ENCODE measurements at regions not wholly inside any gene's neighbourhood (a gene's known extent, or its start where the extent isn't known, plus 50 kb on each side); places are given as distances from the start of the nearest gene placed in this dataset.

DNA sequence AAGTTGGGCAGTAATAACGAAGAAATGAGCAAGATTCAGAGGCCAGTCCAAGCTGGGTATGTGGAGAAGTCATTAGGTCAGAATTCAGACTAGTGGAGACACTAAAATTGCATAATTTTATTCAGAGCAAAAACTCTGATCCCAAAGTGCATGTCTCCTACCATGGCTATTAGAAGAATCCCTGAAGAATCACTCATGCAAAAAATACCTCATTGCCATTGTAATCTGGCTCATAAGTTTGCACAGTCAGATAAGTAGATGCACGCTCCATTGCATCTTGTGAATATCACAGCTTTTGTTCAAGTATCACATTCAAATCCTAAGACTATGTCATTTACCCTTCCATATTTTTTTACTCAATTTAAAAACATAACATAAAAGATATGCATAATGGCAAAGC lies 692.2 kb upstream of the KLHL29 start:
- DNase-seq: no peak

DNA sequence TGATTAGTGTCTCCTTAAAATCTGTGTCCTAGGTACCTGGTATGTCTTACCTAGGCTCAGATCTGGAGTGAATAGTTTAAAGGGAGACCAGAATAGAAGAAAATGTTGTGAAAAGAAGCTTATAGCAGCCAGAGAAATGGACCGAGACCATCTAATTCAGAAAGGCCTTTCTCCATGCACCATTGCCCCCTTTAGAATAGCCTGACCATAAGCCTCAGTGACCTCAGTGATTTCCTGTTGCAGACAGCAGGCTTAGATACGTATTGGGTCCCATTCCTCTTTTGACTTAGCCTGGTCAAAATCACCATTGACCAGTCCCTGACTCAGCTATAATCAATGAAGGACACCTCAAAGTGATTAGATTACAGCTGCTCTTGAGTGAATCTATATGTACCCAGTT lies 690.7 kb upstream of the KLHL29 start:
- DNase-seq: no peak

DNA sequence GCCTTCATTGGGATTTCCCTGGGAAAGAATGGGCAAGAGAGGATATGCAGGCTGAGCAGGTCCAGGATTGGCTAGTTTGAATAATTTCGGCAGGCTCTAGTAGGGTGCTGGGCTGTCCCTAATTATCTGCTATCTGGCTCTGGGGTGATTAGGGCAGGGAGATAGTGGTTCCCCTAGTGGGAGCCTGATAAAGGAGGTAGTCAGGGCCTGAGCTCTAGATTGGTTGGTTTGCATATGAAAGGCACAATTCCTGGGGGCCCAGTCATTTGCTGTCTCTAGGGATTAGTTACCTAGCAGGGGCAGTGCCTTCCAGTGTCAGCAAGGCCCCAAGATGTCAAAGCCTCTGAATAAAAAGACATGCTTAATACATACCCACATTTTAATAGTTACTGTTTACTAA lies 690.1 kb upstream of the KLHL29 start:
- DNase-seq: no peak

DNA sequence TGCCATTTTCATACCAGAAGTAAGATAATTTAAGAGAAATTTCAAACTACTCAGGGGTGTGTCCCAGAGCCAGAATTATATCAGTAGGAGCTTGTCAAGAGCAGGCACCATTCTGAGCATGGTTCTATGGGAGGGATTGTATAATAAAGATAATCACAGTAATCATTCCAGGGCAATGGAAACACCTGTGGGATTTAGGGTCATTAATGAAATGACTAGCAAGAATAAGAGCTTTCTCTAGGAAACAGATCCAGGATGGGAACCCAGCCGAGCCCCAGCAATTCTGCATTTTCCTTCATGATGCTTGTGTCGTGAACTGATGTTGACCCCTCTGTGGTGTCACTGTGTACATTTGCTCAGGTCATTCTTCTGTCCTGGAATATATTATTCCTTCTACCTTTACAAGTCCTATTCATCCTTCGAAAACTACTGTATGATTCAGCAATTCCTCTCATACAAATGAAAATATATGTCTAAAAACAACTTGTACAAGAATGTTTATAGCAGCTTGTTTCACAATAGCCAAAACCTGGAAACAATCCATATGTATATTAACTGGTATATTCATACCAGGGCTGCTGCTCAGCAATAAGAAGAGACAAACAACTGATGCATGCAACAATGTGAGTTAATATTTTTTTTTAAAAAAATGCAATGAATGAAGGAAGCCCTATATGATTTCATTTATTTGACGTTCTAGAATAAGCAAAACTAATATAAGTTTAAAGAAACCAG lies 687.8 kb upstream of the KLHL29 start:
- no peak for DNase-seq

DNA sequence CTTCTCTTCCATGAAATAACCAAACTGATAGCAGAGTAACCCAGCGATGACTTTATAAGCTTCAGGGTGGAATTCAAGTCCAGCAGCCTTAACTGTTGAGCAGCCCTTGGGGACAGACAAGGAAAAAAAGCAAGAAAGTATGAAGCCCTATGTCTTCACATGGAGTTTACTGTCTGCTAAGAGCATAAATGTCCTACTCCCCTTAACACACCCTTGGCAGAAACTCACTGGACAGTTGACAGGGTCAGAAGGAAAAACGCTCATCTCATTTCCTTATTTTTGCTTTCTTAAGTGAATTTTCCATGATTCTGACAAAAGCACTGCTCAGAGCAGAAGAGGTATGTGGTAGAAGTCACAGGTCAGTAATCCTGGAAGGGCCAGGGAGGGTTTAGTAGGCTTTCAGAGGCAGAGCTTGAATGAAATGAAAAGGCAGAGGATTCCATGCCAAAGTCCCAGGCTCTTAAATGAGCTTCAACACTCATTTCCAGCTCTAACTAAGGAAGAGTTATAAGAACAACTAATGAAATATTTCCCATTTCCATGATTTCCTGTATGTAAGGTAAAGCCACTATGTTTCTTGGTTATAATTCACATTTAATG lies 683.3 kb upstream of the KLHL29 start:
- DNase-seq: no peak

DNA sequence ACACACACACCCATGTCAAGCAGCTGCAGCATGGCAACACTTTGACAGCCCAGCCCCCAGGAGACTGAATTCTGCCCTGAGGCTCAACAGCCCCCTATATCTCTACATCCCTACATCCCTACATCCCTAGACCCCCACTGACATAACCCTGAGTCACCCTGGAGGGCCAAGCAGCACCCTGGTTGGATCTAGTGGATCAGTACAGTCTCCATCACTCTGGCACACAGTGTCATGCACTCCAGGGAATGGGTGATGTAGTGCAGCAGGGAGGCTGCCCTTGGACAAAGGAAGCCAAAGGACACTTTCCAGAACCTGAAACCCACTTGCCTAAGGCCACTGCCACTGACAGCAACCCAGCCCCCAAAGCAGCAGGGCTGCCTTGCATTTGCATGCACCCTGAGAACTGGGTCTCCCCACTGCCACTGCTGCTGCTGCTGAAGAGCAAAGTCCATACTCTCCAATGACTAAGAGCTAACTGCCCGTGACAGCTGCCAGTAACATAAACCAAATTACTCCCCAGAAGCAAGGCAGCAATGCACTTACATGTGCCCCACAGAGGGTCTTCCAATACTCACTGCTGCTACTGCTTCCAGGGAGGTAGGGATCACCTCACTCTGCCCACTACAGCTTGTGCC lies 681.6 kb upstream of the KLHL29 start:
- no peak for DNase-seq

DNA sequence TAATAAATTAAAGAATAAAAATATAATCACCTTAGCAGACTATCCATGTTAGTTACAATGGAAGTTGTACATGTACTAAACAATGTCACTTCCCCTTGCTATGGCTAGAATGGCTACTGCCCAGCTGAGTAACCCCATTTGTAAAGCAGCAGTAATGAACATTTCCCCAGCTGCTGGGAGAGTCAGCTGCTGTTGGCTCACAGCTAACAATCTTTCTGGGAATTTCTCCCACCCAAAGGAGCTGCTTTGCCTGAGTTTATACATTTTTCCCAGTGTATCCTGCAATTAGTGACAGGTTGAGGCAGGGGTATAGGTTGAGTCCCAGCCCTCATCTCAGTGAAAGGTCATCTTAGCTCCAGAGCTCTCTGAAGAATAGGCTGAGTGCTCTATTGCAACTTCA lies 665.6 kb upstream of the KLHL29 start:
- no peak for DNase-seq

DNA sequence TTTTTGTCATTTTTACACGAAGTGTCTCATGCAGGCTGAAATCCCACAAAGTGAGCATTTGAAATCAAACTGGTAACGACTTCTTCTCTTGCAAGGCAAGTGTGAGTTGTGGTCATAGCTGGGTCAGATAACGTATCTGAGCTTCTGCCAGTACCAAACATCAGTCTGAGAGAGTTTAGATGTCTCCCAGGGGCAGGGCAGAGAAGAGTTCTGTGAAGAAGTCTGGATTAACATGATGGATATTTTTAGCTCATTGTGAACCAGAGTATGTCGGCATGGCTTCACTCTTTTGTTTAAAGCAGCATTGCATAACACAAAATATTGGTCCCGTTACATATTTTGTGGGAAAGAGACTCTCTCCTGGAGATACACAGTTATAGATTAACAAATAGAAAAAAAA lies 655.5 kb upstream of the KLHL29 start:
- no peak for DNase-seq

DNA sequence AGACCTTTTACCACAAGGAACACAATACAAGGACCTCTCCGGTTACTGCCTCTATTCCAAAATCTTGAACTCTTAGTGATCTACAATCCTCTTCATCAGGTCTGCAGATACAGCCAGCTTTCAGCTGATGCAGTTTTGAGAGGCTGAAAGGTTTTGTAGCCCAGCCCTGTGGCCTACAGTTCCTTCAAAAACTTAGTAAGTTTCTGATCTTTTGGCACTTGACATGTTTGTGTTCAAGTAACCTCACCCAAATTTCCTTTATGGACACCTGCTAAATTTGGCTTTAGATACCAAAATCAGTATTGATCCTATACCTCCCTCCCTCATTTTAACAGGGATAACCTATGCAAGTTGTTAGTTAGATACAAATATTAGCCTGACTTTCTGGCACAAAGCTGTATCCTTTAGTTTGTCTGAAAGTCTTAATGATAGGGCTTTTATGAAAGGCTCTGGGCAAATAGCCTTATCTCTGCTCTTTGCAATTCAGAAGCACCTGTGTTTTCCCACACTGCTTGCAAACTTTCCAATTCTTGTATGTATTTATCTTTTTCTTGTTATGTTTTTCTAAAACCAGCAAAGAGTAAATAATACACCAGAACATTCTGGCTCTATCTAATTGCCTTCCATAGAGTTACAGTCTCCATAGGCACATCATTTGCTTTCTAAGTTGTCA lies 650.5 kb upstream of the KLHL29 start:
- DNase-seq: no peak

DNA sequence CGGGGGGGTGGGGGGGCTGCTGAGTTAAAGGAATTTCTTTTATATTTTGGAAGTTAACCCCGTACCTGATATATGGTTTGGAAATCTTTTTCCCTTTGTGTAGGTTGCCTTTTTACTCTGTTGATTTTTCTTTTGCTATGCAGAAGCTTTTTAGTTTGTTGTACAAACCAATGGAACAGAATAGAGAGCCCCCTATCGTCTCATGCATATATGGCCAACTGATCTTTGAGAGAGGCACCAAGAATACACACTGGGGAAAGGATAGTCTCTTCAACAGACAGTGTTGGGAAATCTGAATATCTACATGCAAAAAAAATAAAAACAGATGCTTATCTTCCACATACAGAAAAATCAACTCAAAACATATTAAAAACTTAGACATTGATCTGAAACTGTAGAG lies 647.8 kb upstream of the KLHL29 start:
- DNase-seq: no peak

DNA sequence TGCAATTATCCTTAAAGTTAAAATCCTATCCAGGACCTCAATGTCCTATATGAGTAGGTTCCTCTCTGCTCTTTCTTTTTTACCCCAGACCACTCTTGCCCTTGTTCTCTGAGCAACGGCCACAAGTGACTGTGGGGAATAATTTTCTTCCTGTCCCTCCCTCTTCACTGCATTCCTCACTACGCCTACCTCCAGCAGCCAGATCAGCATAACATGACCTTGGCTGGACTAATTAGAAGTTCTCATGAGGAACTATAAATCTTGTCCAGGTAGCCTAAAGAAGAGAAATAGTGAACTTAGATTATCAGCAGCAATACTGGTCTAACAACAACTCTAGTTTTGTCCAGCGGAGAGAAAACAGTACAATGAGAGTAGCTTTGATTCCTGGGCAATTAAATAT lies 643.8 kb upstream of the KLHL29 start:
- DNase-seq: no peak

DNA sequence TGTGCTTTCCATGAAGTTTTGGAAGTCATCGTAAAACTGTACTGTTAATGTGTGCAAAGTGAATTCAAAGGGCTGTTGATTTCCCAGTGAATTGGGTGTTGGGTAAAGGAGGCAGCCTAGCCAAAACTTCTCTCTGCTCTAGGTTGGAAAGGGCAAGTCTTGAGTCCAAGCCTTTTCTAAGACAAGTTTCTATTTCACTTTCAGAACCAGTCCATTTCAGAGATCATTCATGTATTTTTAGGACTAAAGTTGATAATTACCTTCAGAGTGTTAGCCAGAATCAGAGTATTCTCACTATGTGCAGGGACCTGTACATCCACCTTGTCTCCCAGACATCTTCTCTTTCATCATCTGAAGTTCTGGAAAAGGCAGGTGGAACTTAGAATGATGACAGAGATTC lies 636.1 kb upstream of the KLHL29 start:
- DNase-seq: no peak

DNA sequence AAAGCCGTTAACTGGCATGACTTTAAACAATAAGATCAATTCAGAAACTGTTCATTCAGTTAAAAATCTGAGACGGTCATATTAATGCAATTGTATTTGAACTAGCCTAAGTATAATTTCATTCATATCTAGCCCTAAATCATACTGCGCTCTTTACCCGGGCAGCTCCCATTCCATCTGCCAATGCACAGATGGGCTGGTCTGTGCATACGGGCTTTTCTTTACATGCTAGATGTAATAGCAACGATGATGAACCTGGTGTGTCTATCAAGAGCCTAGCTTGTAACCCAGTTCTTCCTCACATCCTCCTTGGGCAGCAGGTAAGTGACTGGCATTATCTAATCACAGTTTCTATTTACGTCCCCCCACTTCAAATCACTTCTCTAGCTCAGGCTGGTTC lies 631.5 kb upstream of the KLHL29 start:
- DNase-seq: no peak

DNA sequence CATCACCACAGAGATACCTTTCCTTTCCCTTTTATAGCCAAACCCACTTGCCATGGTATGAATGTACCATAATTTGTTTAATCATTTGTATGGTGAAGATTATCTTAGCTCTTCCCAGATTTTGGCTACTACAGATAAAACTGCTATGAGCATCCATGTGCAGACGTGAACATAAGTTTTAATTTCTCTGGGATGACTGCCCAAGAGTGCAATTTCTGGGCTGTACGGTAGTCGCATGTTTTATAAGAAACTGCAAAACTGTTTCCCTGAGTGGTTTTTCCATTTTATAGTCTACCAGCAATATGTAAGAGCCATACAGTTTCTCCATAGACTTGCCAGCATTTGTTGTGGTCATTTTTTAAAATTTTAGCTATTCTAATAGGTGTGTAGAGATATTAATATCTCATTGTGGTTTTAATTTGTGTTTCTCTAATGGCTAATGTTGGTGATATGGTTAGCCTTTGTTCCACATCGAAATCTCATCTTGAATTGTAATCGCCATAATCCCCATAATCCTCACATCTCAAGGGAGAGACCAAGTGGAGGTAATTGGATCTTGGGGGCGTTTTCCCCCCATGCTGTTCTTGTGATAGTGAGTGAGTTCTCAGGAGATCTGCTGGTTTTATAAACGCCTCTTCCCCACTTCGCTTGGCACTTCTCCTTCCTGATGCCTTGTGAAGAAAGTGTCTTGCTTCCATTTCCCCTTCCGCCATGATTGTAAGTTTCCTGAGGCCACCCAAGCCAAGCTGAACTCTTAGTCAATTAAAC lies 628.5 kb upstream of the KLHL29 start:
- no peak for DNase-seq

DNA sequence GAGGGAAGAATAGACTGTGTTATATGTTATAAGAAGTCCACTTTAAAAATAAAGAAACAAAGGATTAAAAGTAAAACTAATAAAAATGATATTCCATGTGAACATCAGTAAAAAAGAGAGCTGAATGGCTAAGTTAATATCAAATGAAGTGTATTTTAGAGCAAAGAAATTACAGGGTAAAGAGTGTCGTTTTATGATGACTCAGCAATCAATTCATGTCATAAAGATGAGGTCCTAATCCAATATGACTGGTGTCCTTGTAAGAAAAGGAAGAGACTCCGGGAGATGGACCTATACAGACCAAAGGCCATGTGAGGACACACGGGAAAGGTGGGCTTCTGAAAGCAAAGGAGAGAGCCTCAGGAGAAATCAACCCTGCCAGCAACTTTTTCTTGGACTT lies 615.5 kb upstream of the KLHL29 start:
- no peak for DNase-seq

DNA sequence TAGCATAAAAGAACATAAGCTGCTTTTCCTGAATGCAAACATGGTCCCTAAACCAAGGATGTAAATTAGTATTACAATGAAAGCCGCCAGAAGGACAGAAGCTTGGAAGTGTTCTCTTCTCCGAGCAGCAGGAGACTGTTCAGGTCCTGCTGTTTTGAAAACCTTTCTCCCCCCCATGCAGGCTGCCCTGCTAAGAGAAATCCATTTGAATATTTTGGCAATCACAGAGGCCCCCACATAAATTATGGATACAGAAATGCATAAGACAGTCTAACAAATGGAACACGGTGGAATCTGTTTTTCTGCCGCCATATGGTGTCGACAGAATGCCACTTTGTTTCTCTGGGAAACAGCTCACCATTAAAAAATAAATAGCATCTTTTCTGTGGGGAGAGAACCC lies 600.4 kb upstream of the KLHL29 start:
- DNase-seq: no peak

DNA sequence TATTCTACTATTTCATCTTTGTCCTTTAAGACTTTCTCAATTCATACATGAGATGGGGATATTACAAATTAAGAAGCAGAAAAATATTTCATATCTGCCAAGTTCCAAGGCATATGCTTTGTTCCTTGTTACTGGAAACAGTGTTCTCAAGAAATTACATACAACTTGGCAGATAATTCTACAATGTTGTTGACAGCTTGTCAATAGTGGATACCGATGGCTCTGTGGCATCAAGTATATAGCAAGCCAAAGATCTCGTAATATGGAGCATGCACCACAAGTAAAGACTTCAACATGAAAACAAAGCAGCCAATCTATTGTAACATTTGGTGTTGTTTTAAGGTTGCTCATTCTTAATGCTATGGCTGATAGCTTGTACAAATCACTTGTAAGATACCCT lies 598.2 kb upstream of the KLHL29 start:
- DNase-seq: no peak

DNA sequence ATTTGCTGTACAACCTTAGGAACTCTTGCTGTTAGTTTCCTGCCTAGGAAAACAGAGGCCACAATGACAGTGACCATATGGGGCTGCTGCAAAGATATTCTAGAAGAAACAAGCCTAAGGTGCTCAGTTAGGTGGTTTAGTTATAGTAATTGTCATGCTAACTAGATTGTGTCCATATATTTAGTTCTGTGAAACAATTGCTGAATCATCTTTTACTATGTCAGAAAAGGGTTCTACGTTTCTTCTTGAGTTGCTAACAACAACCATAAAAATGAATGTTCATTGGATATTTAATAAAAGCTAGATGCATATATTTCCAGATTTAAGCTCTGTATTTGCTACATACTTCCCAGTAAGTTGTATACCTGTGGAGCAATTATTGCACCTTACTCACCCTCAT lies 597.2 kb upstream of the KLHL29 start:
- no peak for DNase-seq

DNA sequence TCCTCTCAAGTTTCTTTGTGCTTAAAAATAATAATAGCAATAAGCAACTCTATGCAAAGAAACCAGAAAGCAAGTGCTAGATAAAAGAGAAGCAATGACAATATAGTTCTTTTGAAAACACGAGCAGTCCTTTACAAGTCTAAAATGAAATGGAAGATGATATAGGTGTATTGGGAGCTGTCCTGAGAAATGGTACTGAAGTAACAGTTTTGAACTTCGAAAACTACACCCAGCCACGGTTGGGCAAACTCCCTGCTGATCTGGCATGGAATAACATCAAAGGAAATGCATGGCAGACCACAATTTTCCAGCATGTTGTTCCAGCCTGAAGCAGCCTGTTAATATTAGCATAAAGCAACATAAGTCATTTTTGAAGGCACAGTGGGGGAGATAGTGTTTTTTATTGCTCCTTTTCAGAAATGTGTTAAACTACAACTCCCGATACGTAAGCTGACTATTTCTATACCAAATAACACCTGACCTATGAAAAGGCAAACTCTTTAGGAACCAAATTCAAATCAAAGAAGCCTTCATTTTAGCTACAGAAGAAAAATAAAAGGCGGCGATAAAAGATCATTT lies 596.1 kb upstream of the KLHL29 start:
- DNase-seq: no peak

DNA sequence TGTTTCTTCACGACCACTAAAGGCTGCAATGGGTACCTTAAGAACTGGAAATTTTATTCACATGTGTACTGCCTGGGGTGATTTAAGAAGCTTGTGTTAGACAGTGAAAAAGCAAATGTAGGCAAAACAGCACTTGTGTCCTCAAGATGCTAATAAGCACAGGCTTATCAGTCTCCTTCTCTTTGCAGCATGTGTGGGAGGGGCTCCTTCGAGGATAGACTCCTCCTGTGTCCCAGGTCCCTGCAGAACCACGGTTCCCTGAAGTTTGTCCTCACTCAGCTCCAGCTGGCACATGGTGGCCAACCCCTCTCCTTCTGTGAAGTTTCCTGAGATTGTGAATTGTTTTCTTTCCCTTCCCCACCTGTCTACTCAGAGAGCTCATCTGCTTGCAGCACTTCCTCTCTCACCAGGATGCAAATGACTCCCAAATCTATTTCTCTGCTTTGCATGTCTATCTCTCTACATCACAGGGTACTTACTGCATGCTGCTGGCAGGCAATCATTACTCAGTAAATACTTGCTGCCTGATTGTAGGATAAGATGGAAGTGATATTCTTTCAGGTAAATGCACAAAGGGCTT lies 589.6 kb upstream of the KLHL29 start:
- no peak for DNase-seq

DNA sequence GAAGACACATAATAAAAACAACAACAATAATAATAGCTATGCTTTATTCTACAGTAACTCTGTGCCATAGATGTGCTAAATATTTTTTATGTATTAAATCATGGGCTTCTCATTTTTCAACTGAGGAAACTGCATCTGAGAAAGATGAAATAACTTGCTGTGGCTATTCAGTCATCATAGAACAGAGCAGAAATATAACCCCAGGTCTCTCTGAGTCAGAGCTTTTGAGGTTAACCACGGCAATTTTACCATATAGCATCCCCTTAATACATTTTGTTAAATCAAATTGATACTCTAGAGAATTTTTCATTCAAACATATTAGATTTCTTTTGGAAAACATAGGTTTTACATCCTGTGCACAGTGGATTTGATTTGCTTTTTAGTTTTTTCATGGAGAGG lies 586.6 kb upstream of the KLHL29 start:
- no peak for DNase-seq

DNA sequence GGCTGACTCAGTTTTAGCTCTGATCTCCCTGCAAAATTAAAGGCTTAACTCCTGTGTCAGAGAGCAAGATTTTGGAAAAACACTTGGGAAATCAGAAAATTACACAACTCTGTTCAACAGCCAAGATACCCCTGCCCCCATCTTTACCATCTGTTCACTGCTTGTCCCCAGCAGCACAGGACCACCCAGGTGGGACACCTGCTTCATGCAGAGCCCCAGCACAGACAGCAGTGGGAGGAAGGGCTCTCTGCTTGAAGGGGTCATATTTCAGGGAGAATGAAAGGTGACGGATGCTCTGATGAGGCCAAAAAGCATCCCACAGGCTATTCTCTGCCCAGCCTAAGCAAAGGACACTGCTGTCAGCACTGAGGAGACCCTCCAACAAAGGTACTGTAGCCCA lies 584.6 kb upstream of the KLHL29 start:
- no peak for DNase-seq

DNA sequence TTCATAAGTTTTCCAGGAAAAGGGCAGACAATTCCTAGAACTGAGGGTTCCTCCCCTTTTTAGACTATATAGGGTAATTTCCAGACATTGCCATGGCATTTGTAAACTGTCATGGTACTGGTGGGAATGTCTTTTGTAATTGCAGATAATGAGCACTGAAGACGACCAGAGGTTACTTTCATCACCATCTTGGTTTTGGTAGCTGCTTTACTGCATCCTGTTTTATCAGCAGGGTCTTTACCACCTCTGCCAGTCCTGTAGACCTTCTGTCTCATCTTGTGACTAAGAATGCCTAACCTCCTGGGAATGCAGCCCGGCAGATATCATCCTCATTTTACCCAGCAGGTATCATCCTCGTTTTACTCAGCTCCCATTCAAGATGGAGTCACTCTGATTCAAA lies 583.9 kb upstream of the KLHL29 start:
- DNase-seq: no peak
